Fibroblast of skin of back (primary cell): ENCODE measurements at regions not wholly inside any gene's neighbourhood (a gene's known extent, or its start where the extent isn't known, plus 50 kb on each side); places are given as distances from the start of the nearest gene placed in this dataset.

Experiments
- DNase-seq: peaks from one replicate; pipeline ENCODE4 v3.0.0-alpha.2; 2013

DNA sequence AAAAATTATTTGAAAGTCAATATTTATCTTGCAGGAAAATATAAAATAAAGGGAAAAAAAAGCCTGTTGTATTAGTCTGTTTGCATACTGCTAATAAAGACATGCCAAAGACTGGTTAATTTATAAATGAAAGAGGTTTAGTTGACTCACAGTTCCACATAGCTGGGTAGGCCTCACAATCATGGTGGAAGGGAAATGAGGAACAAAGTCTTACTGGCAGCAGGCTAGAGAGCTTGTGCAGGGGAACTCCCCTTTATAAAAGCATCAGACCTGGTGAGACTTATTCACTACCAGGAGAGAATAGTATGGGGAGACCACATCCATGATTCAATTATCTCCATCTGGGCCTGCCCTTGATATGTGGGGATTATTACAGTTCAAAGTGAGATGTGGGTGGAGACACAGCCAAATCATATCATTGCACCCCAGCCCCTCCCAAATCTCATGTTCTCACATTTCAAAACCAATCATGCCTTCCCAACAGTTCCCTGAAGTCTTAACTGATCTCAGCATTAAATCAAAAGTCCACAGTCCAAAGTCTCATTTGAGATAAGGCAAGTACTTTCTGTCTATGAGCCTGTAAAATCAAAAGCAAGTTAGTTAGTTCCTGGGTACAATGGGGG, 1416.5 kb upstream of the SPRY2 start:
- no peak for DNase-seq

DNA sequence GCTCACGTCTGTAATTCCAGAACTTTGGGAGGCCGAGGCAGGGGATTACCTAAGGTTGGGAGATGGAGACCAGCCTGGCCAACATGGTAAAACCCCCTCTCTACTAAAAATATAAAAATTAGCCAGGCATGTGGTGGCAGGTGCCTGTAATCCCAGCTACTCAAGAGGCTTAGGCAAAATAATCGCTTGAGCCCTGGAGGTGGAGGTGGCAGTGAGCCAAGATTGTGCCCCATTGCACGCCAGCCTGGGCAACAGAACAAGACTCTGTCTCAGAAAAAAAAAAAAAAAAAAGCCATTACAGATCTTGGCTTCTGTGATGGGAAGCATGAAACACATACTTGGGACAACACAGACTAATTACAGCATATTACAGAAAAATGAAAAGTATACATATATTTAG, 1404.5 kb upstream of the SPRY2 start:
- DNase-seq, result no peak

DNA sequence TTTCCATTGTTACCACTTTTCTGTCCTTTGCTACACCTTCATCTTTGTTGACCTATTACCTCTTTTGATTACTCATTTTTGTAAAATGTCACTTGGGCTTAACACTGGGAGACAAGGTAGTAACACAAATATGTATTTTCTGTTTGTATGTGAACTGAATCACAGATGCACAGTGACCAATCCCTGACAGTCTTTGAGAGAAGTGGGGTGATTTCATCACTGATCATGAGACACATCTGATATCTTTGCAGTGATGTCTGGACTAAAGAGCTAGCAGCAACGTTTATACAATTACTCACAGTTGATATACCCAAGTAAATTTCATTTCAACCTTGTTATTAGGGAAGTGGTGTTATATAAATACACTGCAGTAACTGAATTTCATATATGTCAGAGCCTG, 1397.4 kb upstream of the SPRY2 start:
- peak; percentile 14 for DNase-seq

DNA sequence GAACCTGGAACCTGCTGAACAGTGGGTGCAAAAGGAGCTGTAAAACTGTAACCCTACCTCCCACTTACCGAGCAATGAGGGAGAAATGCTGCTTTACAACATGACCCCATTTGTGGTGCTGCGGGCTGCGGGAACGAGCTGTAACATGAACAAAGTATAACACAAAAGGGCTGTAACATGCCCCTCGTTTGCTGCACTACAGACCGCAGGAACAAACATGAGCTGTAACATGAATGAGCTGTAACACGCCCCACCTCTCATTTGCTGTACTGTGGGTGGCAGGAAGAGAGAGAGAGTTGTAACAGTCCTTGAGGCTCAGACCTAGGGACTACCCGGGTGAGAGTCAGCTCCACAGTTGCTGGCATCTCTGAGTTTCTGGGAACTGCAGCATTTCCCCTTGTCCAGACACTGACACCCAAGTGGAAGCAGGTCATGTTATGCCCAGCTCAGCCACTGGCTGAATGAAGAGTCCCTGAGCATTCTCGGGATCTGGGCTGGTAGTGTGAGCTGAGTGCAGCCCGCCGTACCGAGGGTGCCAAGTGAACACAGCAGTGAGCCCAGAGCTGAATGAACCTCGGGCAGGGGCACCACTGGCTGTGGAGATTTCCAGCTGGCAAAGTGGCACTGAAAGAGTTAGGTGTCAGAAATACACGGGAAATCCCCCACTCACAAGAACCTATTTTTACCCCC, 1385.3 kb upstream of the SPRY2 start:
- no peak for DNase-seq

DNA sequence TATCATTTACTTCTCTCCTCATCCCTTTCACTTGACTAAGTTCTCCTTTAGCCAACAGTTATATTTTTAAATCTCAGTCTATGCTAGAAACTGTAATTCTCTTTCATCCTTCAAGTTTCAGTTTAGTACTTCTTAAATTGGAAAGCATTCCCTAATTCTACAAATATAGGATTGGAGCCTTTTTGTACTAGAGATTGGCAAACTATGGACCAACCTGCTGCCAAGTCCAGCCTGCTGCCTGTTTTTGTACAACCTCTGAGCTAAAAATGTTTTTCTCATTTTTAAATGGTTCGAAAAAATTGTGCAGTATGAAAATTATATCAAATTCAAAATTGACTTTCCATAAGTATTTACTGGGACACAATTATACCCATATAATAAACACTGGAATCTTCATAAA, 1381.5 kb upstream of the SPRY2 start:
- no peak for DNase-seq

DNA sequence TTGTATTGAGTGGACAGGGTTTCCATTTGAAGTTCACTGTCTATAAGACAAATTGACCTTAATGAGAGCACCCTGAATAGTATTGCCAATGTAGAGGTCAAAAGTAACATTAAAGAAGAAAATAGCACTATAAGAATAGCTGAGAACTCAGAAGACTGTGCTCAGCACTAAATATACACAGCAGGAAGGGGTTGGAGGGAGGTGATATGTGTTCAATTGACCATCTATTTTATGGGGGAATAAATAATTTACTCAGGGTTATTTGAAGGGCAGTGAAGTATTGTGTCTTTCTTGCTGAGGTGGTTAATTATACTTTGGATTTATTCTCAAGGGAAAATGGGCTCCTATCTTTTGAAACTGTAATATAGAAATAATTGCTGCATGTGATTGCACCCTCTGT, 1380.5 kb upstream of the SPRY2 start:
- DNase-seq, result no peak

DNA sequence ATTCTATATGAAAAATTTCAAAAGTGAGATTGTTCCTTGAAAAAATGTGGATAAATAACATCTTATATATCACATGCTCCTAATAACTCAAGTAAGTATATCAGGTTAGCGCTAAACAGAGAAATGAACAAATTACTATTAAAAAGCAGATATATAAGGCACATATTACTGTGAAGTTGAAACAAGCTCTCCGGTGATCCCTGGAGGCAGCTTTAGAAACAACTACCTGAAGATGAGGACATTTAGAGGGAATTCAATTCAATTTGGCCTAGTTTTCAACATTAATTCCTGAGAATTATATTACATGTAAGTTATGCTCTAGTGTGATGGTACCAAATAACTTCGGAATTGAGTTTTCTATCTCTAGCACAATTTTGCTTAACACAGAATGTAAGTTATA, 1373.6 kb upstream of the SPRY2 start:
- DNase-seq, result no peak

DNA sequence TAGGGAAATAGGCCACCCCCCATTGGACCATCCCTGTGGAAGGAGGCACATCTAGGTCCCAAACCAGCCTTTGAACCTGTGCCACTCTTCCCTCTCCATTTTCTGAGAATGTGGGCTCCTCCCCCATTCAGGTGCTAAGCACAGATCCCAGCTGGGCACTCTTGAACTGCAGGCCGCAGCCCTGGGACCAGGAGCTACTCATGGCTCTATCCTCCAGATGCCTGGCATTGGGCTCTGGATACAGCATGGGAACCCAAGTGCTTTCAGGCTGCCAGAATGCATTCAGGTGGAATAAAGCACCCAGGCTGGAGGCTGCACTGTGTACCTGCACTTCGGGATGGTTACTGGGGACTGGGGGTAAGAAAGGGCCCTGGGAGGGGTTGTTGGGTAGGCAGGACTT, 1372.3 kb upstream of the SPRY2 start:
- no peak for DNase-seq

DNA sequence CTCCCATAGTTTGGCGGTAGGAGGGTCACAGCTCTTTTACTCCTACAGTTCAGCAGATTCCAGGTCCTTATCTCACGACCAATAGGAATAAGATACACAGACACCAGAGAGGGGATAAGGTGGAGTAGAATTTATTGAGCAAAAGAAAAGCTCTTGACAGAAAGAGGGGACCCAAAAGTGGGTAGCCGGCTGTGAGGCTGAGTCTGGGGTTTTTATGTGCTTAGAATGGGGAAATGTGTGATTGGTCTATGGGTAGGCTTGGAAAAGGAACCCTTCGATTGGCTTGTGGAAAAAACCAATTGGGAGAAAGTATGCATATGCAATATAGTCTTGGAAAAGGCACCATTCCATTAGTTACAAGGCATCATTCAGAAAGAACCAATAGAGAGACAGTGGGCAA, 1356.9 kb upstream of the SPRY2 start:
- no peak for DNase-seq

DNA sequence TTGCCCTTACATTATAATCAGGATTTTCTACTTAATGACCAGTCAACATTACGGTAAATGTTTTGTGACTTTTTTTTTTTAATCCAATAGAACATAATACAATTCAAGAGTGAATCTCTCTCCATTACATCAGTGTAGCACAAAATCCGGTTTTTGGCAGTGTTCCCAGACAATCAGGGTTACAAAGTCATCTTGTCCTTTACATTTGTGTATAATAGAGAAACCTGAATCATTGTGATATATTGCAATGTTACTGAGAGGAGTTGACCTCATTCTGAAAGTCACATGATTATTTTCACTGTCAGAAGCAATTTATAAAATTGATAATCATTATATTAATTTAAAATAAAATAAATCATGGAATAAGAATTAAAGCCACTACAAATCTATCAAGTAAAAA, 1346.0 kb upstream of the SPRY2 start:
- DNase-seq, result peak; percentile 11

DNA sequence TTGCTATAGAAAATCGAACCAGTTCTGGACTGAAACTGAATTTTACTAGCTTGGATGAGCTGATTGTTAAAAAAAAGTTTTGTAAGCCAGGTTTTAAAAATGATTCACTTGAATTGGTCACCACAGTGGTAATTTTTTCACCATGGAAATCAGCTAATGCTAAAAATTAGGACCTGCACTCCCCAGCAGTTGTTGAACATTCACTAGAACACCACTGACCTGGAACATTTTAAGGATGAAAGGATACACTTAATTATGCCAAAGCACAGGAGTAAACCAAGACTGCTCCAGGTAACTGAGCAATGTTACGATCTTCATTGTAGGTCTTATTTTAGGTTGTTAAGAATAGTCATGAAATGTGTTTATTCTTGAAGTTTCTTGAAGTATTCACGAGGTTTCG, 1342.6 kb upstream of the SPRY2 start:
- no peak for DNase-seq

DNA sequence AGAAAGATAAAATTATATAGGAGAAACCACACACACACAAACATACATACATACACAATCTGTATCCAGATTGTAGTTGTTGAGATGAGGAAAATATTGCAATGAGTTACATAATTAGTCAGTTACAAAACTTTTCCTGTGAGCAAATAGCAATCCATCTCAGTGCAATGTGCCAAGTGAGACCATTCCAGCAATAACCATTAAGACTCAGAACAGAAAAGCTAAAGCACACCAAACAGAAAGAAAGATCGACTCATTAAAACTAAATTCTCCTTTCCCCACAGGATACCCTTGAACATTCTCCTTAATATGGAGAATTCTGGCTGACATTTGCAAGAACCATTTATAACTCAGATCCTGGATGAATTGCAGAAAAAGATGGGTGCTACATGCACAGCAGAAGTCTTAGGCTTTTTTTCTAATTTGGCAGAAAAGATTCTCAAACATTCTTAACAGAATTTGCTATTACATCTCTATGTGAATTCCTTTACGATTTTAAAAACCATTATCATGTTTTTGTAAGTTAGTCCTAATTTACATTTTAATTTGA, 1341.2 kb upstream of the SPRY2 start:
- no peak for DNase-seq

DNA sequence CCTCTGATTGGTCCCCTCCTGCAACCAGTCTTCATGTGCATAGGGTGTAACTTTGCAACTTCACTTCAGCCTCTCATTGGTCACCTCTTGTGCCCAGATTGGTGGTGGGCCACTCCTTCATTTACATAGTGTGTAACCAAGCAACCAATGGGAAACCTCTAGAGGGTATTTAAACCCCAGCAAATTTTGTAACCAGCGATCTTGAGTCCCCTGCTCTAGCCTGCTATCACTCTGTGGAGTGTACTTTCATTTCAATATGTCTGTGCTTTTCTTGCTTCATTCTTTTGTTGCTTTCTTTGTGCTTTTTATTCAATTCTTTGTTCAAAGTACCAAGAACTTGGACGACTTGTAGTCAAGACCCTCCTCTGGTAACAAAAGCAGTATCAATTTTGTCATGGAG, 1336.9 kb upstream of the SPRY2 start:
- DNase-seq, result no peak

DNA sequence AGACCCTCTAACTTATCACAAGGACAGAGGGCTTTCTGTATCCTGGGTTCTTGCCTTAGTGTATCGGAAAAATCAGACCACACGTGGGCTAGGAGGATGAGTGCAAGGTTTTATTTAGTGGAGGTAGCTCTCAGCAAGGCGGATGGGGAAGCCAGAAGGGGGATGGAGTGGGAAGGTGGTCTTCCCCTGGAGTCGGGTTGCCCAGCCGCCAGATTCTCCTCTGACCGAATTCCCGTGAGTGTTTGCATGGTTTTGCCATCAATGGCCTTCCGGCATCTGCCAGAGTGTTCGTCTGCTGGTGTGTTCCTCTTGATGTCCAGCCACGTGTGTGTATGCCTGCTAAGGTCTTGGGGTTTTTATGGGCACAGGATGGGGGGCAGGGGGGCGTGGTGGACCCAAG, 1335.1 kb upstream of the SPRY2 start:
- no peak for DNase-seq

DNA sequence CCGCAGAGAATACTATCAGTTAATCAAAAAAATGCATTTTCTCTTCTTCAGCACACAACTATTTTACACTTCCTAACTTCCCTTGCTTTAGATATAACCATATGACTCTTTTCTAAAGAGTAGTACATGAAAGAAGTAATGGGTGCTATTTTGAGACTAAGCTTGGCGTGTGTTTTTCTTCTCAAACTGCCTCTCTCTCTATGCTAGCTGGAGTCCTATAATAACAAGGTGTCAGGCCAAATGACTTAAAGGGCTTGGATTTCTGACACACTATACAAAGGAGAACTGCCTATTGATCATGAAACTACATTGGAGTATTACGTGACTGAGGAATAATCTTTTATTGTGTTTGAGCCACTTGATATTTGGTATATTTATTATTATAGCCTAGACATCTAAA, 1330.1 kb upstream of the SPRY2 start:
- no peak for DNase-seq

DNA sequence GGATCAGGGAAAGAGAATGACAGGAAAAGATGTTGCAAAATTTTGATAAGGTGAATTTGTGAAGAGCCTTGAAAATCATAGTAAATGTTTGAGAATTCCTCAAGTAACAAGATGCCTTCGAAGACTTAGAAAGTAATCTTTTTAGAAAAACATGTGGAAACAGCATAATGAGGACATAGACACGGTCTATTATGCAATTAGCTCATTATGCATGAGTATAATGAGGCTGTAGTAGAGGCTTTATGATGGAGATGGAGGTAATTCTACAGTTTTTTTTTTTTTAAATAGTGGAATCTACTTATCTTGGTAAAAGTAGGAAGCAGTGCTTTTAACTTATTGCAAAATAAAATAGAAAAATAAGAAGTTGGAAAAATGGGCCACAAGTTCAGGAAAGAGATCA, 1329.1 kb upstream of the SPRY2 start:
- DNase-seq, result no peak

DNA sequence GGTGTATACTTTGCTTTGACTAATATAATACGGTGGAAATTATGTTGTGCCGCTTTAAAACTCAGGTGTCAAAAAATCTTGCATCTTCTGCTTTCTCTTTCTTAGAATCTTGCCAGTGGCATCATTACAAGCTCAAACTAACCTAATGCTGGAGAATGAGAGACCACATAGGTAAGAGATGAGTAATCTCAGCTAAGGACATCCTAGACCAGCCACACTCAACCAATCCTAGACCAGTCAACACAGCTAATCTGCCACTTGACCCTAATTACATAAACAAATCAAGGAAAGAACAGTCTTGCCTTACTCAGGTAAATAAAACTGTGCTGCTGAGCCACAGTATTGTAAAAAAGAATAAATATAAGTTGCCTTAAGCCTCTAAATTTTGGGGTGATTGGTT, 1323.9 kb upstream of the SPRY2 start:
- DNase-seq, result no peak

DNA sequence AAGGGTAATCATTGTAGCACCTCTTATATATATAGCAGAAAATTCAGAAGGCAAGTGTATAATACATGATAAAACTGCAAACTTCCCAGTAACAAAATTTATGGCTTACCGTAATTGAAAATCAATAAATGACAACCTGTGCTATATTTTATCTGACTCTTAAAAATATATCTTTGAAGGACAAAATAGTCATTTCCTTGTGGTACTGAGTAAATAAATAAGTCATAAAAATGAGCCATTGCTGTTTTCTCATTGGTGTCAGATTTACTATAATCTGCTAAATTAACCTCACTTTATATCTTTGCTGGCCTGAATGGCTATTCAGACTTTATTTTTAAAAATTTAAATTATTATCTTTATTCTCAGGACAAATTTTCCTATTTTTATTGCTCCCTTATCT, 1319.1 kb upstream of the SPRY2 start:
- DNase-seq, result no peak

DNA sequence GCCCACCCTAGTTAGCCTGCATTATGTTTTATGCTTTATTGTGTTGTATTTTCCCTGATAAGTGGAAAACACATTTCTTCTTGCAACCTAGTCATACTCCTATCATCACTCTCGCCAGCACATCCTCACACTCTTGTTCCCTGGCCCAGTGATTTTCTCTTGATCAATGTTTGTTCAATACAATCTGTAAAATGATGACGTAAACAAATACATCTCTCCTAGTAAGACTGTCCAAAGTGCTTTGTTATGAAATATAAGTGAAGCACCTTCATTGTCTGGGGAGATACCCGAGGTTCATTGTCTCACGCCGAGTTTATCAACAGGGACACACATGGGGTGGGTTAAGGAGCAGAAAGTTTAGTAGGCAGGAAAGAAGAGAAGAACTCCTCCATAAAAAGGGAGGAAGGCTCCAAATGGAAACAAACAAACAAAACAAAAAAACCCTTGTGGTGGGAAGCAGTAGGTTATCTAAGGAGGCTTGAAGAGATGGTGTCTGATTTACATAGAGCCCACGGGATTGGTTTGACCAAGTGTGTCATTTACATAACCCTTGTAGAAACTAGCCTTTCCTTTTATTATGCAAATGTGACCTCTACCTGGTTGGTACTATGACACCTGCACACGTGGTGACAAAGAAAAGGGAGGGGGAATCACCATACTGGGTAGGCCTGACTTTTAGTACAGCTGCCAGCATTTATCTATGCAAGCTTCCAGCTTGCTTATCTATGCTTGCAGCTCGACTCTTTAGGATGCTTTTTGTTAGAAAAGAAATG, 1317.9 kb upstream of the SPRY2 start:
- DNase-seq, result no peak

DNA sequence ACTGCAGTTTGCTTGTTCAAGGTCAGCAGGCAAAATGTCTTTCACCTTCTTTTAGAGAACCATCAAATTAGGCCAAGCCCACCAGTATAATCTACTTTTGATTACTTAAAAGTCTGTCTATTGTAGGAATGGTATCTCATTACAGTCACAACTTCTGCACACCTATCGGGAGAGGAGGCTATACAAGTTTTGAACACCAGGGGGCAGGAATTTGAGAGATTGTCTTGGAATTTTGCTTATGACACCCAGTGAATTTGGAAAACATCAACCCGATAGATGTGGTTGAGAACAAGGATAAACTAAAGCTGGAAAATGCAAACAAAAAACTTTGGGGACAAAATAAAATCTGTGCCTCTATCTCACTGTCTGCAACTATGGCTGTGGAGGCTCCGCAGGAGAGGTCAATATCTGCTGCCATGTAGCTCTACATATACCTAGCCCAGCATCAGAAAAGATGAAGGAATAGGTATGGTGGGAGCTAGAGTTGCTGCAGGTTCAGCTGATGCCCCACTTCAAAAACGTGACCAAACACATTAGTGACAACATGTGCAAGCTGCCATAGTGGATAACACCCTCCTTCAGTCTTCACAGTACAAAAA, 1299.2 kb upstream of the SPRY2 start:
- peak; percentile 0 for DNase-seq

DNA sequence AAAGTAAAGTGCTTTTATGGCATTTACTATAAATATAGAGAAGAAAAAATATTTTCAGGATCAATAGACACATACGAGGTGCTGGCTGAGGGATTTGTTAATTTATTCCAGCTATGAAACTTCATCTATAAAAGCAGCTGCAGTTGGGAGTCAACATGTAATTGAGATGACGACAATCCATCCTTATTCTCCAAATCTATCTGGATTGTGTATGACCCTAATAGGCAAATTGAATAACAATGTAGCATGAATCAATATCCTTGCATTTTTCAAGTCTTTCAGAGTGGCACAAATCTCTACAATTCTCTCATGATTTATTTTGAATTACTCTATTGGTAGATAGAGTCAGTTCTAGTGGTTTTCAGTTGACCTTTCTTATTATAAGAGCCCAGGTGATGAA, 1296.5 kb upstream of the SPRY2 start:
- DNase-seq, result no peak

DNA sequence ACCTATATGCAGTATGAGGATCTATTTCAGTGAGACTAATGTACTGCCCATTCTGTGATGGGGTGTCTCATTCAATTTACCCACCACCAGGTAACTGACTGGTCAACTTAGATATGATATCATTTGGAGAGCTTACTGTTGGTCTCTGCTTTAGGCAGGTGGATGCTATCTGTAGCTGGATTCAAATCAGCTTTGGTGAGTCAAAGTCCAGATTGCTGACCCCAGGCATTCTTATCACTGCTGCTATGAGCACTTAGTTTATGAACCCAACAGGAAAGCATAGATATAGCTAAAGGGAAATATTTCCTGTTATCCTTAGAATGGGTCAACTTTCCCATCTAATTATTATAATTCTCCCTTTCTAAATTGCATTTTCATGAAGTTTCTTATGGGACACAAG, 1295.2 kb upstream of the SPRY2 start:
- DNase-seq, result no peak

DNA sequence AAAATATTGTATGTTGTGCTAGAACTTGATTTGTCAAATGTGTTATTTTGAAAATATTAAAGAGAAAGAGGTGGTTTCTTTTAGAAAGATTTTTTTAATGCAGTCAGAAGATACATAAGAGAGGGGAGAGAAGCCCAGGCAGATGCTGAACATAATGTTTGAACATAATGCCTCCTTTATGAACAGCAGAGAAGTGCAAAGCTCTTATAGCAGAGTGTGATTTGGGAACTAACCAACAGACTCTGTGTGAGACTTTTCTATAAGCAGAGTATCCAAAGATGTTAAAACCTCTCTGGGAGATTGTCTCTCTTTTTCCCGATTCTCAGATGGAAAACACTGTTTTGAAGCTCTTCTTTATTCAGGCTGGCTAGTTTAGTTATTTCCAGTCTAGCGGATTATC, 1274.1 kb upstream of the SPRY2 start:
- DNase-seq, result no peak
